Activated CD4-positive, alpha-beta T cell treated with anti-CD3 and anti-CD28 coated beads, Interleukin-2, amount 10 ng/mL, durations not matched to agents 7 days and 5 days (primary cell): ENCODE measurements at regions not wholly inside any gene's neighbourhood (a gene's known extent, or its start where the extent isn't known, plus 50 kb on each side); places are given as distances from the start of the nearest gene placed in this dataset.

Experiments
- CTCF ChIA-PET: fragments of 350-600 bp; sonication (Branson Sonifier 250); formaldehyde crosslinking; loops from one replicate; lab custom pipeline; 2021; ENCODE audit warnings: antibody characterized with exemption; lab: Charles Lee
- POLR2A ChIA-PET: fragments of 350-600 bp; sonication (Branson Sonifier 250); formaldehyde crosslinking; loops from one replicate; lab custom pipeline; 2021; ENCODE audit warnings: antibody characterized with exemption; lab: Charles Lee
- DNase-seq: peaks from one replicate; pipeline ENCODE4 v3.0.0-alpha.2; 2020
- H3K27ac Mint-ChIP-seq: one replicate; pipeline ENCODE4 v1.8.0; 2021; ENCODE audit warnings: mild to moderate bottlenecking, moderate library complexity, mixed read lengths
- H3K27me3 Mint-ChIP-seq: one replicate; pipeline ENCODE4 v1.8.0; 2021; ENCODE audit warnings: mixed read lengths
- H3K36me3 Mint-ChIP-seq: one replicate; pipeline ENCODE4 v1.8.0; 2021; ENCODE audit warnings: low read depth, mixed read lengths
- H3K4me1 Mint-ChIP-seq: one replicate; pipeline ENCODE4 v1.8.0; 2021; ENCODE audit warnings: mixed read lengths
- H3K4me3 Mint-ChIP-seq: one replicate; pipeline ENCODE4 v1.8.0; 2021; ENCODE audit warnings: mild to moderate bottlenecking, moderate library complexity, mixed read lengths
- H3K9me3 Mint-ChIP-seq: one replicate; pipeline ENCODE4 v1.8.0; 2021; ENCODE audit warnings: mixed read lengths

DNA sequence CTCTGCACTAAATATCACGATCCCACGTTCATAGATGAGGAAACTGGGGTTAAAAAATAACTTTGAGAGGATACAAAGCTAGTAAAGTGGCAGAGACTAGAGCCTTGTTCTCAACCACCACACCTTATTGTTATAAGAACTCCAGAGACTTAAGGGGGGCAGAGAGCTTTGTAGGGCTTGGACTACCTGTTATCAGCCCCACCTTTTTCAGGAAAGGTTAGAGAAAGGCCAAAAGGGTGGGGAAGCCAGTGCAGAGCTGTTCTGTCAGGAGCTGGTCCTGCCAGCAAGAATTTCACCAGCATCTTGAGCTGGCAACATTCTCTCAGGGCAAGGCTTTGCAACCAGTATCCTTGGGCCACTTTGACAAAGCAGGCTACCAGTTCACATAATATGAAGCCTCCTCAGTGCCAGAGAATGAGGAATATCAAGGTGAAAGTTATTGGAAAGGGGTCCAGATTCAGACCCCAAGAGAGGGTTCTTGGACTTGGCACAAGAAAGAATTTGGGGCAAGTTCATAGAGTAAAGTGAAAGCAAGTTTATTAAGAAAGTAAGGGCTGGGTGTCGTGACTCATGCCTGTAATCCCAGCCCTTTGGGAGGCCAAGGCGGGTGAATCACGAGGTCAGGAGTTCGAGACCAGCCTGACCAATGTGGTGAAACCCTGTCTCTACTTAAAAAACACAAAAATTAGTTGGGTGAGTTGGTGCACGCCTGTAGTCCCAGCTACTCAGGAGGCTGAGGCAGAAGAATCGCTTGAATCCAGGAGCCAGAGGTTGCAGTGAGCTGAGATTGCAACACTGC, 66.2 kb upstream of the CLINT1 start:
- no peak for DNase-seq
- Mint-ChIP-seq H3K4me1 (peaks cover 7% of the 10 kb centered on the region), H3K9me3 (no peaks in the 10 kb centered on the region), H3K27ac (no peak overlapping the region), H3K4me3 (no peak overlapping the region), H3K36me3 (no peaks in the 10 kb centered on the region), H3K27me3 (no peaks in the 10 kb centered on the region)
- CTCF ChIA-PET: interaction anchor here (1.5 kb wide), 1 partner anchor 36 kb away, joined by 4 read pairs; no protein-coding TSS in a partner anchor
- POLR2A ChIA-PET: no interaction called here

DNA sequence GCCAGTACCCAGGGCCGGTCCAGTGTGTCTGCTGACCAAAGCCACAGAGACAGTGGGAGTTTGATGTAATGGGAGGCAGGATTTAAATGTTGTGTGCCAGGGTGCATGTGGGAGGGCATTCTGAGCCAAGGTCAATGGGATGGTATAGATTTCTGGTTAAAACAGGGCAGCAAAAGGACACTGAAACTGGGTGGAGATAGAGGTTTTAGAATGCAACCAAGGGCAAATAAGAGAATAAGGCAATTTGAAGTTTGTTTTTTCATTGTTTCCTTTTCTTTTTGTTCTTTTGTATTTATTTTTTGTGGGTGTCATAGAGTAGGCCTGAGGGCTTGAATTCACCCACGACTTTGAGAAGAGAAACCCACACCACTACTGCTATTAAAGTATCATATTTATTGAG, 65.5 kb upstream of the CLINT1 start:
- no peak for DNase-seq
- H3K27ac Mint-ChIP-seq: no peak overlapping the region
- H3K27me3 Mint-ChIP-seq: no peaks in the 10 kb centered on the region
- peaks cover 13% of the 10 kb centered on the region for H3K4me1 Mint-ChIP-seq
- H3K36me3 Mint-ChIP-seq: no peaks in the 10 kb centered on the region
- ChIA-PET POLR2A (no interaction called here), CTCF (interaction anchor here (0.6 to 1.5 kb wide), 2 partner anchors 15 to 37 kb away, joined by 3 to 4 read pairs; no protein-coding TSS in a partner anchor)
- H3K4me3 Mint-ChIP-seq: no peak overlapping the region
- H3K9me3 Mint-ChIP-seq: no peaks in the 10 kb centered on the region

DNA sequence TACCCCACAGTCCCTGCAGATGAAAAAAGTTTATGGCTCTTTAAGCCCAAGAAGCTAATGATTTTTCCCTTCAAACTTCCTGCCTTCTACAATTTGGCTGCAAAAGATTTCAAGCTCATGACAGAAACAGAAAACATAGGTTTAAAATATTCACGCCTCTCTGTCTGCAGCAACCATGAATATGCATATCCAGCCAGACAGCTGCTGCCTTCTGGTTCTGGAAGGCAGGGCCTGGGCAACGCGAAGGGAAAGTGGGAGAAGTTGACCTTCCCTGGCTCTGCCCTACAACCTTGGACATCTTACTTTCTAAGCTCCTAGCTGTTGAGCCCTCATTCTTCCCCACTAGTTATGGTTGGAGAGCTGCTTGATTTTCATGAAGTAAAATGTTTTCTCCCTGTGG, 64.8 kb upstream of the CLINT1 start:
- Mint-ChIP-seq H3K27ac (no peak overlapping the region), H3K36me3 (no peaks in the 10 kb centered on the region), H3K4me3 (no peak overlapping the region), H3K27me3 (no peaks in the 10 kb centered on the region), H3K9me3 (no peaks in the 10 kb centered on the region), H3K4me1 (peaks cover 20% of the 10 kb centered on the region)
- ChIA-PET POLR2A (no interaction called here), CTCF (interaction anchor here (0.6 to 1.5 kb wide), 3 partner anchors 16 to 38 kb away, joined by 3 to 4 read pairs (median 4); no protein-coding TSS in a partner anchor)
- no peak for DNase-seq

- Mint-ChIP-seq H3K4me1 (peaks cover 34% of the 10 kb centered on the region), H3K9me3 (no peaks in the 10 kb centered on the region), H3K27me3 (no peaks in the 10 kb centered on the region), H3K4me3 (no peak overlapping the region), H3K27ac (no peak overlapping the region), H3K36me3 (no peaks in the 10 kb centered on the region)
- POLR2A ChIA-PET: no interaction called here
- CTCF ChIA-PET: no interaction called here
- DNase-seq: no peak
These were observed 63.1 kb upstream of the CLINT1 start for GRCh38 chr5:157922026-157922425.

DNA sequence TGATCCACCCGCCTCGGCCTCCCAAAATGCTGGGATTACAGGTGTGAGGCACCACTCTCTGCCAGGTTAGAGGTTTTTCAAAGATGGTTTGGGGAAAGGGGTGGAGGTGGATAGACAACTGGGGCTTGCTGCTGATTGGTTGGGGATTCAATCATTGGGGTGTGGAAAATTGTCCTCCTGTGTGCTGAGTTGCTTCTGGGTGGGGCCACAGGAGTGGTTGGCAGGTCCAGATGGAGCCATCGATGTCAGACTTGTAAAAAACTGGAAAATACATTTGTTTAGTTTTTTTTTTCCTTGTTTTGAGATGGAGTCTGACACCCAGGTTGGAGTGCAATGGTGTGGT, 61.9 kb upstream of the CLINT1 start:
- ChIA-PET POLR2A (no interaction called here), CTCF (interaction anchor here (0.7 to 1.7 kb wide), 3 partner anchors 11 to 532 kb away, joined by 3 to 7 read pairs (median 3); no protein-coding TSS in a partner anchor)
- no peak for DNase-seq
- peaks cover 34% of the 10 kb centered on the region for H3K4me1 Mint-ChIP-seq
- H3K36me3 Mint-ChIP-seq: no peaks in the 10 kb centered on the region
- no peak overlapping the region for H3K4me3 Mint-ChIP-seq
- H3K27ac Mint-ChIP-seq: no peak overlapping the region
- no peaks in the 10 kb centered on the region for H3K9me3 Mint-ChIP-seq
- no peaks in the 10 kb centered on the region for H3K27me3 Mint-ChIP-seq

DNA sequence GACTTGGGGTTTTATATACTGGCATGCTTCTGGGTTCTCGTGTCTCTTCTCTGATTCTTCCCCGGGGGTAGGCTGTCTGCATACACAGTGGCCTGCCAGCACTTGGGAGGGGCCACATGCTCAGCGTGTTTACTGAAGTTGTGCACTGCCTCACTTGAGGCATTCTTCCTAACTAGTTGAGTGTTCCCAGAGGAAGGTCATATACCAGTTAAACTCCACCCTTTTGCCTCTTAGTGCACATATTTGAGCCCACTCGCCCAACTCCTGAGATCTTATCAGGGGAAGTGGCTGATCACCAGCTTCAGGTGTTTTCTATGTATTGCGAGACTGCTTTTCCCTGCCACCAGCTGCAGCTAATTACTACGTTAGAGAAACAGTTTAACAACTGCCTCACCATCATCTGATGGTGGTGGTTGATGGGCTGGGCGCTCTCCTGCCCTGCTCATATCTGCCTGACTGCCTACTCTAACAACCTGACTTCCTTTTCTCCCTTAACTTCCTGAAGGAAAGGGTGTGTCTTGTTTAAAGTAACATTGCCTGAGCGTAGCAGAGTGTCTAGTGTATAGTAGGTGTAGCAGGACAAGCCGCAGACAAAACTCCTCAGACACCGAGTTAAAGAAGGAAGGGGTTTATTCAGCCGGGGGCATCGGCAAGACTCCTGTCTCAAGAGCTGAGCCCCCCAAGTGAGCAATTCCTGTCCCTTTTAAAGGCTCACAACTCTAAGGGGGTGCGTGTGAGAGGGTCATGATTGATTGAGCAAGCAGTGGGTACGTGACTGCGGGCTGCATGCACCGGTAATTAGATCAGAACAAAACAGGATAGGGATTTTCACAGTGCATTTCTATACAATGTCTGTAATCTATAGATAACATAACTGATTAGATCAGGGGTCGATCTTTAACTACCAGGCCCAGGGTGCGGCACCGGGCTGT, 60.1 kb upstream of the CLINT1 start:
- Mint-ChIP-seq H3K4me1 (peaks cover 29% of the 10 kb centered on the region), H3K4me3 (peak overlapping the region; percentile 50), H3K36me3 (no peaks in the 10 kb centered on the region), H3K27ac (peak overlapping the region; percentile 92), H3K9me3 (no peaks in the 10 kb centered on the region), H3K27me3 (no peaks in the 10 kb centered on the region)
- ChIA-PET POLR2A (interaction anchor here (0.7 kb wide), 1 partner anchor 58 kb away, joined by 4 read pairs; no protein-coding TSS in a partner anchor), CTCF (interaction anchor here (1.2 to 1.7 kb wide), 2 partner anchors 13 to 58 kb away, joined by 4 to 7 read pairs; no protein-coding TSS in a partner anchor)
- peak; percentile 25 for DNase-seq

GRCh38 chr5:157917899-157918809, 59.2 kb upstream of the CLINT1 start:
- H3K36me3 Mint-ChIP-seq: no peaks in the 10 kb centered on the region
- H3K4me3 Mint-ChIP-seq: no peak overlapping the region
- H3K27ac Mint-ChIP-seq: peak overlapping the region; percentile 92
- H3K9me3 Mint-ChIP-seq: no peaks in the 10 kb centered on the region
- H3K4me1 Mint-ChIP-seq: peaks cover 29% of the 10 kb centered on the region
- H3K27me3 Mint-ChIP-seq: no peaks in the 10 kb centered on the region
- ChIA-PET POLR2A (no interaction called here), CTCF (no interaction called here)
- DNase-seq: peak; percentile 66

- Mint-ChIP-seq H3K4me1 (peaks cover 29% of the 10 kb centered on the region), H3K9me3 (no peaks in the 10 kb centered on the region), H3K27ac (no peak overlapping the region), H3K36me3 (no peaks in the 10 kb centered on the region), H3K27me3 (no peaks in the 10 kb centered on the region), H3K4me3 (no peak overlapping the region)
- ChIA-PET POLR2A (no interaction called here), CTCF (no interaction called here)
- no peak for DNase-seq
These were observed 58.5 kb upstream of the CLINT1 start for GRCh38 chr5:157917491-157917890.

DNA sequence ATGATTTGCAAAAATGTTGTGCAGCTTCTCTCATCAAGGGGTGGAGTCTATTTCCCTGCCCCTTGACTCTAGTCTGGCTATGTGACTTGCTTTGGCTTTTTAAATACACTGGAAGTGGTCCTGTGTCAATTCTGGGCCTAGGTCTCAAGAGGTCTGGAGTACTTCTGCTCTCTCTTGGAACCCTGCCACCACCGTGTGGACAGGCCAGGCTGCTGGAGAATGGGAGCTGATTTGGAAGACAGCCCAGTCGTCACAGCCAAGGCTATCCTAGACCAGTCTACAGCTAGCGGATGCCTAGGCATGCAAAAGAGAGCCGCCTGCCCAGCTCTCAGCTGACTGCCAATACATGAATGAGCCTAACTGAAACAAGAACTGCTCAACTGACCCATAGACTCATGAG, 56.7 kb upstream of the CLINT1 start:
- Mint-ChIP-seq H3K4me1 (peaks cover 29% of the 10 kb centered on the region), H3K9me3 (no peaks in the 10 kb centered on the region), H3K27me3 (no peaks in the 10 kb centered on the region), H3K36me3 (no peaks in the 10 kb centered on the region), H3K4me3 (no peak overlapping the region), H3K27ac (no peak overlapping the region)
- POLR2A ChIA-PET: no interaction called here
- CTCF ChIA-PET: no interaction called here
- DNase-seq: no peak

DNA sequence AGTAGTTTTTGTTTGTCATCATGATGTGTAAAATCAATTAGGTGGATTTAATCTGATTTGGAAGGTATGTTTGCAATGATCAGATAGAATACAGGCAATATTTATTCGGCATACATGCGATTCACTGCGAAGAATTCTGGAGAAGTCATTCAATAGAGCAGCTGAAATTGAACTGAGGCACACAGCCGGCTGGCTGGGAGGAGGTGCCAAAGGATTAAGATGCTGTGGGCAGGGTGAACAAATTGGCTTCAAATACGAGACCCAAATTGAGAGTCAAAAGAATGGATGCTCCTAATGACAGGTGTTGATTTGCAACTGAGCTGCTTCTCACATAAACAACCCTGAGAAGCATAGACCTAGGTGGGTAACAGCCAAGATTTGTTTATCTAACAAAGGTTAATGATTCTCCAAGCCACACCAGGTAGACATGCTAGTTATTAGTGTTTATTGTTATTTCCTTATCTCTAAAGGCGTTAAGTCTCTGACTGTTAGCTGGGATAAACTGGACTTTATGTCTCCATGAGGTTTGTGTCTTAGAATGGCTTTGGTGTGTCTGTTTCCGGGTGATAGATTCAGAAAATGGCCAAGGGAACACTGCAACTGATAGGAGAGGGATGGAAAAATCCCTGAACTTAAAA, 55.3 kb upstream of the CLINT1 start:
- Mint-ChIP-seq H3K4me3 (no peak overlapping the region), H3K36me3 (no peaks in the 10 kb centered on the region), H3K9me3 (no peaks in the 10 kb centered on the region), H3K4me1 (peaks cover 19% of the 10 kb centered on the region), H3K27ac (no peak overlapping the region), H3K27me3 (no peaks in the 10 kb centered on the region)
- CTCF ChIA-PET: interaction anchor here (0.9 to 1.9 kb wide), 2 partner anchors 9 to 97 kb away, joined by 3 to 4 read pairs; no protein-coding TSS in a partner anchor
- DNase-seq: no peak
- POLR2A ChIA-PET: no interaction called here

DNA sequence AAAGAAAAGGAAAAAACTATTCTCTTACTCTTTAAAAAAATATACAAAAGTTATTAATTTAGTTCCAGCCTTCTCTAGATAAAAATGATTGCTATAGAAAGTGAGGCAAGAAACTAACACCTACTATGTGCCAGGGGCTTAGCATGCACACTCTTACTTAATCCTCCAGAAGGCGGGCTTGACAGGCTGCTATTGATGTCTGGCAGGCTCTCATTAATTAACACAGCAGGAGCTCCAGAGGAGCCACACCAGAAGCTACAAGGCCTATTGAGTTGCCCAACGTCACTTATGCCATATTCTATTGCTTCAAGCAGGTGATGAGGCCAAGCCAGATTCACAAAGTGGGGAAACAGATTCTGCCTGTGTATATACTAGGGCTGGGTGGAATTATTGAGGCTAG, 54.6 kb upstream of the CLINT1 start:
- DNase-seq: no peak
- H3K4me3 Mint-ChIP-seq: no peak overlapping the region
- POLR2A ChIA-PET: no interaction called here
- H3K9me3 Mint-ChIP-seq: no peaks in the 10 kb centered on the region
- H3K27me3 Mint-ChIP-seq: no peaks in the 10 kb centered on the region
- no peak overlapping the region for H3K27ac Mint-ChIP-seq
- peaks cover 12% of the 10 kb centered on the region for H3K4me1 Mint-ChIP-seq
- H3K36me3 Mint-ChIP-seq: no peaks in the 10 kb centered on the region
- CTCF ChIA-PET: interaction anchor here (1.9 kb wide), 1 partner anchor 96 kb away, joined by 4 read pairs; no protein-coding TSS in a partner anchor
